ENCODE measurements at regions not wholly inside any gene's neighbourhood (a gene's known extent, or its start where the extent isn't known, plus 50 kb on each side); places are given as distances from the start of the nearest gene placed in this dataset.
"Not testable (repeated sequence)": the region's sequence is repeated elsewhere in the genome, so short reads cannot be mapped to it uniquely, and the experiment has no call there.

GRCh38 chr7:110417611-110418010, 673.3 kb upstream of the LRRN3 start:
- in situ Hi-C loops (cut with HindIII; ENCODE audit: low pct_ligation_motif_present, low sequenced_read_pairs) = no loop called here
- H3K4me3 ChIP-seq (ENCODE audit: low read depth, low read length) = no peak overlapping the region
- no peak for TF ChIP-seq CTCF (IDR thresholded peaks at IDR 0.05; ENCODE audit: low read depth, low read length, missing control alignments)
- no peak overlapping the region for H3K27ac ChIP-seq
- peak; percentile 13 for DNase-seq
- no peaks in the 10 kb centered on the region for H3K36me3 ChIP-seq (replicated peaks)
- H3K27me3 ChIP-seq (replicated peaks) = no peaks in the 10 kb centered on the region

GRCh38 chr7:110418659-110419280, 672.2 kb upstream of the LRRN3 start:
- no peak for TF ChIP-seq CTCF (IDR thresholded peaks at IDR 0.05; ENCODE audit: low read depth, low read length, missing control alignments)
- Histone ChIP-seq H3K4me3 (ENCODE audit: low read depth, low read length) (no peak overlapping the region), H3K27me3 (replicated peaks) (no peaks in the 10 kb centered on the region), H3K27ac (no peak overlapping the region), H3K36me3 (replicated peaks) (no peaks in the 10 kb centered on the region)
- DNase-seq = no peak
- in situ Hi-C loops (cut with HindIII; ENCODE audit: low pct_ligation_motif_present, low sequenced_read_pairs) = no loop called here

- DNase-seq = no peak
- no peaks in the 10 kb centered on the region for H3K27me3 ChIP-seq (replicated peaks)
- in situ Hi-C loops (cut with HindIII; ENCODE audit: low pct_ligation_motif_present, low sequenced_read_pairs) = no loop called here
- H3K36me3 ChIP-seq (replicated peaks) = no peaks in the 10 kb centered on the region
- H3K4me3 ChIP-seq (ENCODE audit: low read depth, low read length) = no peak overlapping the region
- no peak overlapping the region for H3K27ac ChIP-seq
- TF ChIP-seq CTCF (IDR thresholded peaks at IDR 0.05; ENCODE audit: low read depth, low read length, missing control alignments) = no peak
These were observed 670.1 kb upstream of the LRRN3 start for GRCh38 chr7:110420788-110421187.

- no peak for DNase-seq
- no peak overlapping the region for H3K4me3 ChIP-seq (ENCODE audit: low read depth, low read length)
- TF ChIP-seq CTCF (IDR thresholded peaks at IDR 0.05; ENCODE audit: low read depth, low read length, missing control alignments) = no peak
- in situ Hi-C loops (cut with HindIII; ENCODE audit: low pct_ligation_motif_present, low sequenced_read_pairs) = no loop called here
- no peaks in the 10 kb centered on the region for H3K27me3 ChIP-seq (replicated peaks)
- H3K27ac ChIP-seq = no peak overlapping the region
- H3K36me3 ChIP-seq (replicated peaks) = no peaks in the 10 kb centered on the region
These were observed 669.3 kb upstream of the LRRN3 start for GRCh38 chr7:110421490-110422241.

GRCh38 chr7:110432061-110432553, 658.8 kb upstream of the LRRN3 start:
- H3K36me3 ChIP-seq (replicated peaks) = no peaks in the 10 kb centered on the region
- H3K4me3 ChIP-seq (ENCODE audit: low read depth, low read length) = no peak overlapping the region
- no peak for TF ChIP-seq CTCF (IDR thresholded peaks at IDR 0.05; ENCODE audit: low read depth, low read length, missing control alignments)
- H3K27ac ChIP-seq = no peak overlapping the region
- H3K27me3 ChIP-seq (replicated peaks) = no peaks in the 10 kb centered on the region
- no peak for DNase-seq
- in situ Hi-C loops (cut with HindIII; ENCODE audit: low pct_ligation_motif_present, low sequenced_read_pairs) = no loop called here

- H3K4me3 ChIP-seq (ENCODE audit: low read depth, low read length); in situ Hi-C loops (cut with HindIII; ENCODE audit: low pct_ligation_motif_present, low sequenced_read_pairs); H3K36me3 ChIP-seq (replicated peaks); H3K27ac ChIP-seq; H3K27me3 ChIP-seq (replicated peaks); DNase-seq: not testable (repeated sequence)
These were observed 652.0 kb upstream of the LRRN3 start for GRCh38 chr7:110438926-110439325.
